Mucosa of stomach (tissue), 1 donor: ENCODE measurements at regions not wholly inside any gene's neighbourhood (a gene's known extent, or its start where the extent isn't known, plus 50 kb on each side); places are given as distances from the start of the nearest gene placed in this dataset.

Experiments
- H3K27me3 ChIP-seq: one replicate; pipeline ENCODE4 v1.7.0; 2013; ENCODE audit warnings: mild to moderate bottlenecking, low read length; ENCODE audit not compliant: control insufficient read depth, insufficient read depth
- H3K36me3 ChIP-seq: one replicate; pipeline ENCODE4 v1.7.0; 2013; ENCODE audit warnings: low read length; ENCODE audit not compliant: control insufficient read depth, insufficient read depth
- H3K4me1 ChIP-seq: one replicate; pipeline ENCODE4 v1.7.0; 2013; ENCODE audit warnings: mild to moderate bottlenecking, low read length; ENCODE audit not compliant: control insufficient read depth, insufficient read depth
- H3K4me3 ChIP-seq: one replicate; pipeline ENCODE4 v1.7.0; 2013; ENCODE audit warnings: low read length
- H3K9ac ChIP-seq: one replicate; pipeline ENCODE4 v1.7.0; 2013; ENCODE audit warnings: mild to moderate bottlenecking, low read length, moderate library complexity
- H3K9me3 ChIP-seq: one replicate; pipeline ENCODE4 v1.7.0; 2013; ENCODE audit warnings: mild to moderate bottlenecking, low read length, moderate library complexity; ENCODE audit not compliant: control insufficient read depth
- donor health status: Pancreatic carcinoma.

DNA sequence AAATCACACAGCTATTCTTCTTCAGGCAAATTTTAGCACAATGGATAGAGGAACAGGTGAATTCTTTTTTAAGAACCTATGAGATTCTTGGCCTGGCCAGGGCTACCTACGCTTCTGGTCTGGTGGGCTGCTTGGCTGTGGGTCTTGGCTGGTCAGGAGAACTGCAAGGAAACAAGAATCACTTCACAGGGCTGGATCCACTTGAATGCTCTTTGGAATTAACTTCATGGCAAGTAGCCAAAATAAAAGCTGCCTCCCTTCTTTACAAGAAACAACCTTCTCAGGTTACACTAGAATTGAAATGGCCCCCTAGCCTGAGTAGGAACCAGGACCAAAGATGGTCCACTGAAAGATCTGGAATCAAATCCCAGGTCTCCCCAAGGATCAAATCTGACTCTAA, 519.1 kb downstream of the IQCM start:
- no peak overlapping the region for H3K9ac ChIP-seq
- no peaks in the 10 kb centered on the region for H3K9me3 ChIP-seq
- H3K4me3 ChIP-seq: no peak overlapping the region
- H3K36me3 ChIP-seq: no peaks in the 10 kb centered on the region
- H3K27me3 ChIP-seq: no peaks in the 10 kb centered on the region
- no peaks in the 10 kb centered on the region for H3K4me1 ChIP-seq

- Histone ChIP-seq H3K4me1 (no peaks in the 10 kb centered on the region), H3K27me3 (no peaks in the 10 kb centered on the region), H3K9me3 (no peaks in the 10 kb centered on the region), H3K9ac (no peak overlapping the region), H3K4me3 (no peak overlapping the region), H3K36me3 (no peaks in the 10 kb centered on the region)
These were observed 519.6 kb downstream of the IQCM start for GRCh38 chr4:149296084-149296483.

DNA sequence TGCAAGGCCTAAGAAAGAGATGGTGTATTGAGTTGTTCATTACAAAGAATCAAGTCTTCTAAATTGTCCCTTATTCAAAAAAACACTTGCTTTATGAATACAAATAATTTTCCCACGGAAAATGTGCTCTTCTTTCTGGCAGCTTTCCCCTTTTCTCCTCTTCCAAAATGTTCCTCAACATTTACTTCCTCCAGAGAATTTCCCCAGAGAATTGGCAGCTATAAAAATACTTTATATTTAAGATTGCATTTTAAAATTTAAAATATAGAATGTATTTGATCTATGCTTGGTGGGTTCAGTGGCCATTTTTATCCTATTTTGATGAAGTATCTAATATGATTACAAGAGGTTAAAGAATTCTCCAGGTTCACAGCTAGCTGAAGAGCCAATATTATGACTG, 521.0 kb downstream of the IQCM start:
- no peaks in the 10 kb centered on the region for H3K36me3 ChIP-seq
- H3K9me3 ChIP-seq: no peaks in the 10 kb centered on the region
- H3K9ac ChIP-seq: no peak overlapping the region
- H3K4me1 ChIP-seq: no peaks in the 10 kb centered on the region
- no peak overlapping the region for H3K4me3 ChIP-seq
- H3K27me3 ChIP-seq: no peaks in the 10 kb centered on the region

- H3K4me1 ChIP-seq: no peaks in the 10 kb centered on the region
These were observed 522.5 kb downstream of the IQCM start for GRCh38 chr4:149293046-149293649.

DNA sequence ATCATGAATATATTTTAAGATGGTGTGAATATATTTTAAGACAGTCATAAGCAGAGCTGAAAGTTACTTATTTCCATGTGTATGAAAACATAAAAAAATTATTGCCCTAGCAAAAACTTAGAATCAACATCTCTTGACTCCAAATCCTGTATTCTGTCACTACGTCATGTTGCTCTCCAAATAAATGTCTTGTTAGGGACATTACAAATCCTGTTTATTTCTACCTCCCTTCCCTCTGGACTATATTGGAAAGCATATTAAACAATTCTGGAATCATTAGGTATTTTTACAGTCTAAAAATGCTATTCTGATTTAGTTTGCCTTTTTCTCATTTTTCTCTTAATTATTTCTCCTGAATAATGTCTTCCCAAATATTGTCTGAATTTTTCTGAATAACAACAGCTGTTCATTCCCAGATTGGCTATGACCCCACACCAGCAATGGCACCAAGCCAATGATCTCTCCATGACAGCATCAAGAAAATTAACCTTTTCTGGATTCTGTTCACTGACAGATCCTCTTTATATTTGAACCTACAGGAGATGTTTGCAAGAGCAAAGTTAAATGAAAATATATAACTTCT, 523.1 kb downstream of the IQCM start:
- no peaks in the 10 kb centered on the region for H3K36me3 ChIP-seq
- H3K9ac ChIP-seq: no peak overlapping the region
- H3K27me3 ChIP-seq: no peaks in the 10 kb centered on the region
- H3K4me3 ChIP-seq: no peak overlapping the region
- no peaks in the 10 kb centered on the region for H3K9me3 ChIP-seq
- no peaks in the 10 kb centered on the region for H3K4me1 ChIP-seq

More at GRCh38 chr4:149293046-149293649, 522.5 kb downstream of the IQCM start:
- Histone ChIP-seq H3K27me3 (no peaks in the 10 kb centered on the region), H3K9me3 (no peaks in the 10 kb centered on the region), H3K9ac (no peak overlapping the region), H3K36me3 (no peaks in the 10 kb centered on the region), H3K4me3 (no peak overlapping the region)

DNA sequence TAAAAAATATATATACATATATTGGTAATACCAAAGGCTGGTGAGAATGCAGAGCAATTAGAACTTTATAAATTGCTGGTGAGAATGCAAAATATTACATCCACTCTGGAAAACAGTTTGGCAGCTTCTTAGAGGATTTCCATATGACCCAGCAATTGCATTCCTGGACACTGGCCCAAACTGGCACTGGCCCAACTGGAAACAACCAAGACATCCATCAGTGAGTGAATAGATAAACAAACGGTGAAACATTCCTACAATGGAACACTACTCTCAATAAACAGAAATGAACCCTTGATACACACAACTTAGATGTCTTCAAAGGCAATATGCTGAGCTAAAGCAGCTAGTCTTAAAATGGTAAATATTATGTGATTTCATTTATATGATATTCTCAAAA, 524.2 kb downstream of the IQCM start:
- Histone ChIP-seq H3K4me3 (no peak overlapping the region), H3K27me3 (no peaks in the 10 kb centered on the region), H3K36me3 (no peaks in the 10 kb centered on the region), H3K4me1 (no peaks in the 10 kb centered on the region), H3K9me3 (no peaks in the 10 kb centered on the region), H3K9ac (no peak overlapping the region)

DNA sequence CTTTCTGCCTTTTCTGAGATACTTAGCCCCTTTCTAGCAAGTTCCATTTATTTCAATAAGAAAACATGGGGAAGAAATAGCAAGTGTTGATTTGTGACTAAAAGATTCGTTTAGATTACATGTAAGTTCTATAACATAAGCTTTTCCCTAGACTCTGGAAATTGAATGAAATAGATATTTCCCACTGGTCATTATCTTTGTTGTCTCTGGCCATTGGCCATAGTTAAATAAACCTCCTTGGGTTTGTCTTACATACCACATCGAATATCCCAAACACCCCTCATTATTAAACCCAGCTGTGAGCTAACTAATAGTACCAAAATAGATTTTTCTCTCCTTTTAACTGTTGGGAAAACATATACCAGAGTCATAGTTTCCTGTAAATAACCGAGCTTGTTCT, 534.8 kb downstream of the IQCM start:
- Histone ChIP-seq H3K4me1 (no peaks in the 10 kb centered on the region), H3K36me3 (no peaks in the 10 kb centered on the region), H3K9ac (no peak overlapping the region), H3K9me3 (no peaks in the 10 kb centered on the region), H3K4me3 (no peak overlapping the region), H3K27me3 (no peaks in the 10 kb centered on the region)

DNA sequence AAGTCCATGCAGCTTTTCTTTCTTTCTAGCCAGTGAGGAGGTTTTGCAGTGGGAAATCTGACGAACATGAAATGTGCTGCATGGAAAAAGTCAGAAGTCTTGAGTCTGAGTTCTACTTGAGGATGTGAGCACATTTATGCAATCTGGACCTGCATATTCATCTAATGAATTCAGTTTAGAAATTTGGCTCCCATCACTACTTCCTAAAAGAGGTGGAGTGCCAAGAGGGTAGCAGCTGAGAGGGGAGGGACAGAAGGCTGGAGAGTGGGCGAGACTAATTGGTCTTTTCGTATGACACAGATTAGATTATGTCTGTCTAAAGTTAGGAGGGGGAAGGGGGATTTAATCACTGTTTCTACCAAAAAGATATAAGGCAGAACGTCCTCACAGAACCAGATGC, 535.9 kb downstream of the IQCM start:
- Histone ChIP-seq H3K4me3 (no peak overlapping the region), H3K36me3 (no peaks in the 10 kb centered on the region), H3K4me1 (no peaks in the 10 kb centered on the region), H3K9me3 (no peaks in the 10 kb centered on the region), H3K9ac (no peak overlapping the region), H3K27me3 (no peaks in the 10 kb centered on the region)

GRCh38 chr4:149279331-149279730, 536.3 kb downstream of the IQCM start:
- H3K4me3 ChIP-seq: no peak overlapping the region
- no peaks in the 10 kb centered on the region for H3K36me3 ChIP-seq
- H3K27me3 ChIP-seq: no peaks in the 10 kb centered on the region
- no peaks in the 10 kb centered on the region for H3K4me1 ChIP-seq
- no peak overlapping the region for H3K9ac ChIP-seq
- no peaks in the 10 kb centered on the region for H3K9me3 ChIP-seq

GRCh38 chr4:149277705-149278104, 537.9 kb downstream of the IQCM start:
- Histone ChIP-seq H3K36me3 (no peaks in the 10 kb centered on the region), H3K27me3 (no peaks in the 10 kb centered on the region), H3K9me3 (no peaks in the 10 kb centered on the region), H3K4me1 (no peaks in the 10 kb centered on the region), H3K4me3 (no peak overlapping the region), H3K9ac (no peak overlapping the region)

DNA sequence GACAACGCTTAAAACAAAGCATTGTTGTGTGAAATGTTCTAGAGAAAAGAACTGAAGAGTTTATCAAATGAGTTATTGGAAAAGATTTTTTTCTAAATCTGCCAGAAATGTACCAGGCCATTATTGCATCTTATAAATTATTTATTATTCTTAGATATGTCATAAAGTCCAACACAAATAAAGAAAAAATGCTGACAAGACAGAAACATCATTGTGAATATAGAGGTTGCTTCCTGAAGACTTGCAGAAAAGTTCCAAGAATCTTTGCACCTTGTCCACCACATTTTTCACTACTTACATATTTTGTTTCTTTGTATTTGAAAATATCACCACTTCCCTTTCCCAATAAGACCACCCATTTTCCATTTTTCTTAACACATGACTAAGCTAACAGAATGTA, 545.8 kb downstream of the IQCM start:
- Histone ChIP-seq H3K27me3 (no peaks in the 10 kb centered on the region), H3K4me1 (no peaks in the 10 kb centered on the region), H3K36me3 (no peaks in the 10 kb centered on the region), H3K4me3 (no peak overlapping the region), H3K9me3 (no peaks in the 10 kb centered on the region), H3K9ac (no peak overlapping the region)

DNA sequence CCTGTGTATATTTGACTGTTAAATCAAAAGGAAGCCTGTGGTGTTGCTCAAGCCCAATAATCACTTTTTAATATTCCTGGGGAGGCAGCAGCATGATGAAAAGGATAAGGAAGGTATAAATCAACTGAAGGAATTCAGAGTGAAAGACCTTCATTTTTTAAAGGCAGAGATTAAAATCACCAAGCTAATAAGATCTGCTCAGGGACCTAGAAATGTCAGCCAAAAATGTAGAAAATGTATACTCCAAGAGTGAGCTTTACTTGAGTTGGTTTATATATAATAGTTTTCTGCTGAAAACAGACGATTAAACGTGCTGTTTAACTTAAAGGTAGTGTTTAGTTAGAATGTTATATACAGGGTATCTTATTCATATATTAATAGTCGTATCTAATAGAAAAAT, 549.3 kb downstream of the IQCM start:
- H3K27me3 ChIP-seq: no peaks in the 10 kb centered on the region
- no peaks in the 10 kb centered on the region for H3K4me1 ChIP-seq
- no peaks in the 10 kb centered on the region for H3K36me3 ChIP-seq
- no peak overlapping the region for H3K4me3 ChIP-seq
- H3K9ac ChIP-seq: no peak overlapping the region
- H3K9me3 ChIP-seq: no peaks in the 10 kb centered on the region

- Histone ChIP-seq H3K9me3 (no peaks in the 10 kb centered on the region), H3K36me3 (no peaks in the 10 kb centered on the region), H3K27me3 (no peaks in the 10 kb centered on the region), H3K4me1 (no peaks in the 10 kb centered on the region), H3K9ac (no peak overlapping the region), H3K4me3 (no peak overlapping the region)
These were observed 550.0 kb downstream of the IQCM start for GRCh38 chr4:149265645-149266044.
